ENCODE measurements at regions not wholly inside any gene's neighbourhood (a gene's known extent, or its start where the extent isn't known, plus 50 kb on each side); places are given as distances from the start of the nearest gene placed in this dataset.

- H3K9me3 Mint-ChIP-seq = no peaks in the 10 kb centered on the region
- DNase-seq = no peak
- H3K4me3 Mint-ChIP-seq = no peak overlapping the region
- no peaks in the 10 kb centered on the region for H3K36me3 Mint-ChIP-seq
- H3K27me3 Mint-ChIP-seq (ENCODE audit: low read depth in 3 of 3) = peaks cover 2 to 6% (median 3%) of the 10 kb centered on the region in 3 donors
- H3K4me1 Mint-ChIP-seq = no peaks in the 10 kb centered on the region
- H3K27ac Mint-ChIP-seq = no peak overlapping the region
Observed at GRCh38 chr7:144903201-144903600, 67.3 kb upstream of the TPK1 start.

- no peak overlapping the region for H3K27ac Mint-ChIP-seq
- peaks cover 0 to 5% (median 0%) of the 10 kb centered on the region in 6 donors for H3K9me3 Mint-ChIP-seq
- no peaks in the 10 kb centered on the region for H3K4me1 Mint-ChIP-seq
- no peak for DNase-seq
- no peaks in the 10 kb centered on the region for H3K36me3 Mint-ChIP-seq
- no peak overlapping the region for H3K4me3 Mint-ChIP-seq
- H3K27me3 Mint-ChIP-seq (ENCODE audit: low read depth in 3 of 3) = peaks cover 2 to 4% (median 3%) of the 10 kb centered on the region in 3 donors
Observed at GRCh38 chr7:144892761-144893160, 56.9 kb upstream of the TPK1 start.

Data from immature natural killer cell (primary cell).